ENCODE measurements at regions not wholly inside any gene's neighbourhood (a gene's known extent, or its start where the extent isn't known, plus 50 kb on each side); places are given as distances from the start of the nearest gene placed in this dataset.
"Not testable (repeated sequence)": the region's sequence is repeated elsewhere in the genome, so short reads cannot be mapped to it uniquely, and the experiment has no call there.

DNA sequence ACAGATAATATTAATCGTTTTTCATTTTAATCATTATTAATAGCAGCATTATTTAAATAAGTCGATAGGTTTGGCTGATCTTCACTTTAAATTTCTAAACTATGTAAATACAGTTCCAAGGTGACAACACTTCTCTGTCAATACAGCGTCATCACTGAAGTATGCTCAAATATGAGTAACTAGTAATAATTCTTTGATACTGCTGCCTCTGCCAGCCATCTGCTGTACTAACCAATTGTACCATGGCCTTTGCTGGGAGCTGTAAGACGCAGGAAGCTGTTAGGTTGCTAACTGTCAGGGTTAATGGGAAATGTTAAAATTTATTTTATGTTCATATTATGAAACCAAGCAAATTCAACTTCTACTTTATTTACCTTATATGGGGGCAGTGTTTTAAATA is 1650.5 kb upstream of the LRRTM3 start:
- DNase-seq, result no peak

GRCh38 chr10:65284495-65285041 is 1641.3 kb upstream of the LRRTM3 start:
- DNase-seq, result no peak

GRCh38 chr10:65285726-65286125 is 1640.1 kb upstream of the LRRTM3 start:
- DNase-seq, result not testable (repeated sequence)

DNA sequence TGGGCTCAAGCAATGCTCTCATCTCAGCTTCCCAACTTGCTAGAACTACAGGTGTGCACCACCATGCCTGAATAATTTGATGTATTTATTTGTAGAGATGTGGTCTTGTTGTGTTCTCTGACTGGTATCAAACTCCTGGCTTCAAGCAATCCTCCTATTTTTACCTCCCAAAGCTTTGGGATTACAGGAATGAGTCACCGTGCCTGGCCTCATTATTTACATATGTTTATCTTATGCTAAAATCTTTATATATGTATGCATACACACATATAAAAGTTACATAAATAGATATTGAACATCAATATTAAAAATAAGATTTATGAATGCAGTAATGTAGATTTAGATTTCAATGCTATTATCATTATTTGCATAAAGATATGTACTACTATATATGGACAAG is 1634.5 kb upstream of the LRRTM3 start:
- no peak for DNase-seq

DNA sequence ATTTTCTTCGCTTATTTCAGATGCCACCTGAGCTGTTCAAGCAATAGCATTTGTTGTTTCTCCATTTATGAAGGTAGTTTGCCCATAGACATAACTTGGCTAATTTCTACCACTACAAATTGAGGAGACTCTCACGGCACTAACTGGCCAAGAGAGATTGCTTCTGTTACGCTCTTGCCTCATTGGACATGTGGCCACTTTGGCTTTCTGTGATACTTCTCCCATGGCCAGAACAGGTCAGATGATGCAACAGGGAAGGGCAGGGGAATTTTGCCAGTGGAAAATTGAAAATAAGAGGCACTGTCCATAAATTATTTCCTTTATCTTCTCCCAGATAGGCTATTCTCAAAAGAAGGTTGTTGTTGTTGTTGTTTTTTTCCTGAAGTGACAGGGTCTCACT is 1633.3 kb upstream of the LRRTM3 start:
- no peak for DNase-seq

DNA sequence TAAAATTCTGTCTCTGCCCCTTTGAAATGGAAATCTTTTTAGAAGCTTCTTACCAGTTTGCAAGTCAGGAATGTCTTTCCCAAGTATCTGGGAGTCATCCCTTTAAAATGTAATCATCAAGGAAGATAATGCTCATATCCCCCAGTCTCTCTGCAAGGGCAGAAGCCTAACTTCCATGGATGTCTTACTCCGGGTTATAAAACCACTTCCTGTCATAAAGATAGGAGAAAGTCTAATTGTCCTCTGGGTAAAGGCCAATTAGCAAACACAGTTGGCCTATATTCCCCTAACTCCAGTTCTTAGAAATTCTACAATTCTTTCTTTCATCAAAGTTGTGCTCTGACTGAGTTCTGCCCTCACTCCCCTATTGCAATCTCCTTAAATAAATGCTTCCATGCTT is 1631.5 kb upstream of the LRRTM3 start:
- DNase-seq, result no peak

DNA sequence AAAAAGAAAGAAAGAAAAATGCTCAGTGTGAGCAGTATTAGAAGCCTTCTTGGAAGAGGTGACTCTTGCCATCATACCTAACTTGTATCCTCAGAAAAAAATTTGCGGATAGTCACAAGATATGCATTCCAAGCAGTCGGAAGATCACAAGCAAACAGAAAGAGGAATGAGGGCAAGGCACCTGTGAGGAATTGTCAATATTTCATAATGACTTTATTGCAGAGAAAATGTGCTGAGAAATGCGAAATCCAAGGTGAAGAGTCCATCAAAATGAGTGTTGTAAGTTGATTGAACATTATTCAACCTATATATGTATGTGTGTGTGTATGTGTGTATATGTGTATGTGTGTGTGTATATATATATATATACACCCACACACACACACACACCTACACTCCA is 1624.7 kb upstream of the LRRTM3 start:
- no peak for DNase-seq

GRCh38 chr10:65306201-65306600 is 1619.6 kb upstream of the LRRTM3 start:
- DNase-seq, result no peak

DNA sequence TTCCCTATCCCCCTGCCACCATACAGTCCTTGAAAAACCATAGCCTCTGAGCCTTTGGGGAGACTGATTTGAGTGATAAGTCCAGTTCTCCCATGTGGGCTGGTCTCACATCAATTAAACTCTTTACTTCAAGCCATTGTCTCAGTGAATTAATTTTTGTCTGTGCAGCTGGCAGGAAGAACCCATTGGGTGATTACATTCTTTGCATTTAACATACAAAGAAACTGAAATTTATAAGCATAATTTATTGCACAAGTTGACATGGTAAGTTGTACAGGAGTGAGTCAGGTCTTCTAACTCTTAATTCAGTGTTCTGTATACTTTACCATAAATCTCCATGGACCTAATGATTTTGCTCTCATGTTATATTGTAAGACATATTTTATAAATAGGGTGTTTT is 1613.0 kb upstream of the LRRTM3 start:
- no peak for DNase-seq

- DNase-seq, result no peak
These were observed 1612.4 kb upstream of the LRRTM3 start for GRCh38 chr10:65313406-65313805.

DNA sequence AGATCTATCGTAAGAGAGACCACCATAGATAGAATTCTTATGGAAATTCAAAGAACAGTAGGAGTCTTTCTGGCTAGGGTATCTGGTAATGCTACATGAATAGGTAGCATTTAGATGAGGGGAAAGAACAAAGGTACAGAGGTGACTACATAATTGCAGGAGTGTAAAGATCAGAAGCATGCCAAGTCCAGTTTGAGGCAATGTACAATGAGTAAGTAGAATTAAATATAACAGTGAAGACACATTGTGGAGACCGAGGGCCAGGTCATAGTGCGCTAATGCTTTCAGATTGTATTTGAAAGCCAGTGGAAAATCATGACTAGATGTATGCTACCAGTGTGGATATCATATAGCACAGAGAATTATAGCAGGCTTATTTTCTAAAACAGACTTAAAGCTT is 1611.6 kb upstream of the LRRTM3 start:
- no peak for DNase-seq

- no peak for DNase-seq
These were observed 1606.3 kb upstream of the LRRTM3 start for GRCh38 chr10:65319493-65319892.

GRCh38 chr10:65320236-65321026 is 1605.4 kb upstream of the LRRTM3 start:
- no peak for DNase-seq

DNA sequence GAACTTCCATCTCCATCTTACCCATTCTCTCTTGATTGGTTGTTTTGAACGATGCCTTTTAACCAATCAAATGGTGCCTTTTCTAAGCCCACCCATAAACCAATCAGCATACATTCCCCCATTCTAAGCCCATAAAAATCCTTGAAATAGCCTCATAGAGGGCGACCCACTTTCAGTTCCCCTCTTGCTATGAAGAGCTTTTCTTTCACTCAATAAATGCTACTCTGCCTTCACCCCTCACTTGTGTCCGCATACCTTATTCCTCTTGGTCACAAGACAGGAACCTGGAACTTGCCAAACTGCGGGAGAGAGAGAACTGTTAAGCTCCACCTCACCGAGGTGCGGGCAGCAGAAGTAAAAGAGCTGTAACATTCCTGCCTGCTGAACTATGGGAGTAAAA is 1602.0 kb upstream of the LRRTM3 start:
- no peak for DNase-seq

- no peak for DNase-seq
These were observed 1599.9 kb upstream of the LRRTM3 start for GRCh38 chr10:65325913-65326312.

GRCh38 chr10:65328486-65328885 is 1597.3 kb upstream of the LRRTM3 start:
- DNase-seq, result no peak

DNA sequence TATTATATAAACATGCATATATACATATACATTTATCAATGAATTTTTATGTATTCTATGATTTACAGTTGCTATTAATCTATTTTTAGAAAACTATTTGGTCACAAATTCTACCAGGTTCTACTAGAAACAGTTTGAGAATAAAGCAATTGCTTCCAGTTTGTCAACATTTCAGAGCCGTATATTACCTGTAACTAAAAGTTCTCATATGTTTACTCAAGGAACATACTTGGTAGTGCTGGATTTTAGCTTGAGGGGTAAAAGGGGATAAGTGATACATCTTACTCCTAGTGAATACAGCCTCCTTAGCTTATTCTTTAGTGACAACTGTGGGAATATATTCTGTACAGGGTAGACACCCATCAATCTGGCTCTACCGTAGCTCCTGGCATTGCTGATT is 1590.5 kb upstream of the LRRTM3 start:
- DNase-seq, result no peak

DNA sequence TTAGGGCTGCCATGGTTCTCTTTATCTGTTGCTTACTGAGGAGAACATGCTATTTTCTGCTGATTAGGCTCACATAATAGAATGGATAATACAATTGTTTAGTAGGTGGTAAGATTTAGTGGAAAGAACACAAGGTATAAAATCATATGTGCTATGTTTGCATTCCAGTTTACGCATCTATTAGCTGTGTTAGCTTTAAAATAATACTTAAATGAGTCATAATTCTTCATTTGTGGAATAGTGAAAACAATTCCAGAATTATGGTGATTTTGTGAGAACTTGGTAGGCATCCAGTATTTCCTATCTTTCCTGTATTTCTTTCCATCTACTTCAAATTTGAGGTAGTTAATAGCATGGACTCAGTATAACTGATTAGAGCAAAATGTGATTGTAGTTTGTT is 1585.5 kb upstream of the LRRTM3 start:
- no peak for DNase-seq

DNA sequence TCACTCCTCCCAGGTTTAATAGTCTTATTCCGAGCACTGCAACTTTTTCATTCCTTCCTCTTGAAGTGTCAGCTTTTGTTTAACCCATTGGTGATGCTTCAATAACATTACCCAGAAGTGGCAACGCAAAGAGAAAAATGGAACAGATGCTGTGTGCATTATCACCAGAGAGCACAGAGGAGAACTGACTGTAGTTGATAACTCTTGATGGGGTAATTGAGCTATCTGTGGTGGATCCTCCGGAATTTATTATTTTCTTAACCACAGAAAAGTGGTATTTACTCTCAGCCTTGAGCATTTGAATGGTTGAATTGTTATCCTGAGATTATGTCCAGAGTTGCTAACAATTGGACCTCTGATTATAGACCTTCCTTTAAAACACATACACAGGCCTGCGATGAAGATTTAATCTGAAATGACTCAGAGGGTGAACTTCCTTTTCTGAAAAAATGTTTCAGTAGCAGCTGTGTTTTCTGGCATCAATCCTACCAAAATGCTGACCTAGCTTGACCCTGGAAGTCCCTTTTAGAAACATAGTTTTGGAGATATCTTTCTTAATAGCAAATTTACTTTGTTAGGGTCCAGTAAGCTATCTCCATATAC is 1584.4 kb upstream of the LRRTM3 start:
- peak in 1 of 2 donors; percentile 25 for DNase-seq

- no peak for DNase-seq
These were observed 1583.6 kb upstream of the LRRTM3 start for GRCh38 chr10:65342245-65342644.

DNA sequence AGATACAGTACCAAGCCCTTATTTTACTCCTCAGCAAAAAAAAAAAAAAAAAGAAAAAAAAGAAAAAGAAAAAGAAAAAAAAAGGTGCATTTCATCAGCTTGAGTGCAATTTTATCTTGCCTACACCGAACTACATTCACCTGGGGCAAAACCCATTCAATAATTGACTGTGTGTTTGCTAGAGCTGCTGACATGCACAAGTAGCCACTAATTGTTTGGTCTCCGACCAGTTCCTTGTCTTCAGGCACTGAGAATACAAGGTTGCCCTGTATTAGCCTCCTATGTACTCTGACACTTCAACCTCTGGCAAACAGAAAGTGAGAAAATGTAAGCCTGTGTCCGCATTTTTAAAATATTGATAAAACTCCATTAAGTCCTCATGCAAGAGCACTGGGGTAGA is 1579.4 kb upstream of the LRRTM3 start:
- DNase-seq, result no peak

- no peak for DNase-seq
These were observed 1577.2 kb upstream of the LRRTM3 start for GRCh38 chr10:65348637-65349036.

DNA sequence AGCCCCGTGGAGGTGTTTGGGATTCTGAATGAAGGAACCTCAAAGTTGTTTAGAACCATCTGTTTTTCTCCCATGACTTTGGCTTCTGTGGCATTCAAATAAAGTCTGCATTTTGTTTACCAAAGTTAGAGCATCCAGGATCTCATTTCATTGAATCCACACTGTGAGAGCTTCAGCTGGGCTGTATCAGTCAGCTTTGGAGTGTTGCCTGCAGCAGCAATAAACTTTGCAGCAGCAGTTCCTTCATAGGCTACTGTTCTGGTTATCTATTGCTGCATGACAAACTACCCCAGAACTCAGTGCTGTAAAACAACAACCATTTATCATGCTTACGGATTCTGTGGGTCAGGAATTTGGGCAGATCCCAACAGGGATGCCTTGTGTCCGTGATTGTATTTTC is 1575.2 kb upstream of the LRRTM3 start:
- DNase-seq, result no peak

All from right lung (tissue), 2 donors.